ENCODE measurements at regions not wholly inside any gene's neighbourhood (a gene's known extent, or its start where the extent isn't known, plus 50 kb on each side); places are given as distances from the start of the nearest gene placed in this dataset.

GRCh38 chr15:62807539-62808130 is 234.9 kb upstream of the TPM1 start:
- no peaks in the 10 kb centered on the region for H3K9me3 ChIP-seq (ENCODE audit: control insufficient read depth in 1 of 2, low read length in 2 of 2)
- H3K27ac ChIP-seq (ENCODE audit: low read length): no peak overlapping the region
- peaks cover 7 to 10% of the 10 kb centered on the region in 2 donors for H3K36me3 ChIP-seq (ENCODE audit: control insufficient read depth in 1 of 2, insufficient read depth in 2 of 2, low read length in 2 of 2)
- no peaks in the 10 kb centered on the region for H3K4me1 ChIP-seq (ENCODE audit: control insufficient read depth in 1 of 2, insufficient read depth in 2 of 2, low read length in 2 of 2)
- H3K4me3 ChIP-seq (ENCODE audit: low read depth in 1 of 2, low read length in 2 of 2): no peak overlapping the region
- H3K27me3 ChIP-seq (ENCODE audit: low read depth, low read length): no peaks in the 10 kb centered on the region

- H3K4me1 ChIP-seq (ENCODE audit: control insufficient read depth in 1 of 2, insufficient read depth in 2 of 2, low read length in 2 of 2): no peaks in the 10 kb centered on the region
Measured at GRCh38 chr15:62809115-62809967, 233.2 kb upstream of the TPM1 start.

GRCh38 chr15:62809968-62810260 is 232.6 kb upstream of the TPM1 start:
- no peaks in the 10 kb centered on the region for H3K9me3 ChIP-seq (ENCODE audit: control insufficient read depth in 1 of 2, low read length in 2 of 2)
- peaks cover 7 to 10% of the 10 kb centered on the region in 2 donors for H3K36me3 ChIP-seq (ENCODE audit: control insufficient read depth in 1 of 2, insufficient read depth in 2 of 2, low read length in 2 of 2)
- H3K4me1 ChIP-seq (ENCODE audit: control insufficient read depth in 1 of 2, insufficient read depth in 2 of 2, low read length in 2 of 2): no peaks in the 10 kb centered on the region
- no peak overlapping the region for H3K4me3 ChIP-seq (ENCODE audit: low read depth in 1 of 2, low read length in 2 of 2)
- no peak overlapping the region for H3K27ac ChIP-seq (ENCODE audit: low read length)
- H3K27me3 ChIP-seq (ENCODE audit: low read depth, low read length): no peaks in the 10 kb centered on the region

More at GRCh38 chr15:62809115-62809967, 233.2 kb upstream of the TPM1 start:
- no peak overlapping the region for H3K27ac ChIP-seq (ENCODE audit: low read length)
- no peaks in the 10 kb centered on the region for H3K9me3 ChIP-seq (ENCODE audit: control insufficient read depth in 1 of 2, low read length in 2 of 2)
- H3K27me3 ChIP-seq (ENCODE audit: low read depth, low read length): no peaks in the 10 kb centered on the region
- H3K4me3 ChIP-seq (ENCODE audit: low read depth in 1 of 2, low read length in 2 of 2): no peak overlapping the region
- H3K36me3 ChIP-seq (ENCODE audit: control insufficient read depth in 1 of 2, insufficient read depth in 2 of 2, low read length in 2 of 2): peaks cover 7 to 10% of the 10 kb centered on the region in 2 donors

DNA sequence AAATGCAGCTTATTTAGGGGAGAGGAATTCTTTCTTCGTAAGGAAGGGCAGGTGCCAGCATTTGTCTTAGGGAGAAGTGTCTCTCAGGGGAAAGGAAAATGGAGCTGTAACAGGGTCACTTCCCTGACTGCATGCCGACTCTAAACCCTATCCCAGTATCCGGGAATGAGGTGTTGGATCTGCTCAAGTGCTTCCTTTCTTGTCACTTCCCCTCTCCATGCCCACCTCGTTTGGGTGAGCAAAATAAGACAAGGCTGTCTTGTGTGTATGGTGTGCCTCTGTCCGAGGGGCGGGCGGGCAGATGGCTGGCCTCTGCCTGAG is 230.1 kb upstream of the TPM1 start:
- H3K36me3 ChIP-seq (ENCODE audit: control insufficient read depth in 1 of 2, insufficient read depth in 2 of 2, low read length in 2 of 2): peaks cover 3 to 10% of the 10 kb centered on the region in 2 donors
- no peak overlapping the region for H3K27ac ChIP-seq (ENCODE audit: low read length)
- no peaks in the 10 kb centered on the region for H3K4me1 ChIP-seq (ENCODE audit: control insufficient read depth in 1 of 2, insufficient read depth in 2 of 2, low read length in 2 of 2)
- H3K4me3 ChIP-seq (ENCODE audit: low read depth in 1 of 2, low read length in 2 of 2): no peak overlapping the region
- H3K9me3 ChIP-seq (ENCODE audit: control insufficient read depth in 1 of 2, low read length in 2 of 2): no peaks in the 10 kb centered on the region
- H3K27me3 ChIP-seq (ENCODE audit: low read depth, low read length): no peaks in the 10 kb centered on the region

DNA sequence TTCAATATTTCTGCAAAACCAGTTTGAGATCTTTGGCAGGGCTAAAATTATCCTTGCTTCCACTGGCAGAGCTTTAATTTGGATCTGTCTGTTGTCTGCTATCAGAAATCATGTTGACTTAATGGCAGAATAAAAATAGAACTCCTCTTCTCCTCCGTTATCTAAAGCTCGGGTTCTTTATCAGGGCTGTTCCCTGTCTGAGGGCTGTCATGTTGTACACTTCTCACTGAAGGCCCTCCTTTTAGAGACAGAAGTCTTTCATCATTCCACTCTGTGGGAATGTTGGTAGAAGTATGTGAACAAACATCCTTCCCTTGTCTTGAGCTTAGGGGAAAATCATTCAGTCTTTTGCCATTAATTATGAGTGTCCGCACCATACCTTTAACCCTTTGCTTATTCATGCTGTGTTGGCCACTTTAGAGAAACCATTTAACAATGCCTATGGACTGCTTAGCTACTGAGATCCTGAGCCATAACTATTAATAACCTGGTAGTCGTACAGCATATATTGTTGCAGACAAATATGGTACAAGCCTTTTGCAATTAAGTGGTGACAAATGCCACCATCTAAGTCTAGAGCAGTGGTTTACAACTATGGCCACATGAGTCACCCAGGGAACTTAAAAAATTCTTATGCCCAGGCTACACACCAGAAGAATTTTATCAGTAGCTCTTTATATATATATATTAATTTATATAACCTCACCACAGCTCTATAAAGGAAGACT is 226.0 kb upstream of the TPM1 start:
- no peak overlapping the region for H3K27ac ChIP-seq (ENCODE audit: low read length)

DNA sequence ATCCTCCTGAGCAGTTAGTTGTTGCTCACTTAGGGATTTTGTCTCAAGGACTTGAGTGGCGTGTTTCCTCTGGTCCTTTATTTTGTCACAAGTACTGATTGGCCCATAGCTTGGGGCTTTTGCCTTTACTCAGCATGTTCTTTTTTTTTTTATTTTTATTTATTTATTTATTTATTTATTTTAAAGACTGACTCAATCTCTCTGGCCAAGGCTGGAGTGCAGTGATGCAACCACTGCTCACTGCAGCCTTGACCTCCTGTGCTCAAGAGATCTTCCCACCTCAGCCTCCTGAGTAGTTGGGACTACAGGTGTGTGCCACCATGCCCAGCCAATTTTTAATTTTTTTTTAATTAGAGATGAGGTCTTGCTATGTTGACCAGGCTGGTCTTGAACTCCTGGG is 223.9 kb upstream of the TPM1 start:
- Histone ChIP-seq H3K4me1 (ENCODE audit: control insufficient read depth in 1 of 2, insufficient read depth in 2 of 2, low read length in 2 of 2) (peaks cover 0 to 3% of the 10 kb centered on the region in 2 donors), H3K36me3 (ENCODE audit: control insufficient read depth in 1 of 2, insufficient read depth in 2 of 2, low read length in 2 of 2) (no peaks in the 10 kb centered on the region), H3K9me3 (ENCODE audit: control insufficient read depth in 1 of 2, low read length in 2 of 2) (no peaks in the 10 kb centered on the region), H3K27ac (ENCODE audit: low read length) (no peak overlapping the region), H3K27me3 (ENCODE audit: low read depth, low read length) (no peaks in the 10 kb centered on the region), H3K4me3 (ENCODE audit: low read depth in 1 of 2, low read length in 2 of 2) (no peak overlapping the region)

More for the DNA sequence above, 226.0 kb upstream of the TPM1 start:
- H3K27me3 ChIP-seq (ENCODE audit: low read depth, low read length): no peaks in the 10 kb centered on the region
- peaks cover 0 to 3% of the 10 kb centered on the region in 2 donors for H3K4me1 ChIP-seq (ENCODE audit: control insufficient read depth in 1 of 2, insufficient read depth in 2 of 2, low read length in 2 of 2)
- H3K36me3 ChIP-seq (ENCODE audit: control insufficient read depth in 1 of 2, insufficient read depth in 2 of 2, low read length in 2 of 2): no peaks in the 10 kb centered on the region
- no peak overlapping the region for H3K4me3 ChIP-seq (ENCODE audit: low read depth in 1 of 2, low read length in 2 of 2)
- no peaks in the 10 kb centered on the region for H3K9me3 ChIP-seq (ENCODE audit: control insufficient read depth in 1 of 2, low read length in 2 of 2)

- H3K4me3 ChIP-seq (ENCODE audit: low read depth in 1 of 2, low read length in 2 of 2): no peak overlapping the region
- H3K36me3 ChIP-seq (ENCODE audit: control insufficient read depth in 1 of 2, insufficient read depth in 2 of 2, low read length in 2 of 2): no peaks in the 10 kb centered on the region
- peak overlapping the region; percentile 76 for H3K27ac ChIP-seq (ENCODE audit: low read length)
Measured at GRCh38 chr15:62821384-62822131, 221.0 kb upstream of the TPM1 start.

GRCh38 chr15:62822228-62822627 is 220.3 kb upstream of the TPM1 start:
- H3K27ac ChIP-seq (ENCODE audit: low read length): peak overlapping the region; percentile 76

More at GRCh38 chr15:62821384-62822131, 221.0 kb upstream of the TPM1 start:
- Histone ChIP-seq H3K9me3 (ENCODE audit: control insufficient read depth in 1 of 2, low read length in 2 of 2) (no peaks in the 10 kb centered on the region), H3K4me1 (ENCODE audit: control insufficient read depth in 1 of 2, insufficient read depth in 2 of 2, low read length in 2 of 2) (peaks cover 0 to 3% of the 10 kb centered on the region in 2 donors), H3K27me3 (ENCODE audit: low read depth, low read length) (no peaks in the 10 kb centered on the region)

DNA sequence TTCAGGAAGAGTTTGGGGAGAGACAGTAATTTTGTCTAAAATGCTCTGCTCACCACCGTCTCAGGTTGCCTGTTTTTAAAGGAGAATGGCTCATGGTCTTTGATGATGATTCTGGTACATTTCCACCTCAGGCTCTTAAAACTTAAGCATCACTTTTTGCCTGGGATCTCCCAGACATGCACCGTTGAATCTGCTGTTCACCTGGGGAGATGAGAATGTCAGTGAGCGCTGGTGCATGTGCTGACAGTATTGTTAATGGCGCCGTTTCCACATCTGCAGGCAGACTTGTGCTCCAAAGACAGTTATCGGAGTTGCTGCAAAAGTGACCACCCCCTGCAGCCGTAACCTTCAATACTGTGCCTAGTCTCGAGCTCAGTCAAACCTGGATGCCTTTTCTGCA is 219.0 kb upstream of the TPM1 start:
- Histone ChIP-seq H3K36me3 (ENCODE audit: control insufficient read depth in 1 of 2, insufficient read depth in 2 of 2, low read length in 2 of 2) (no peaks in the 10 kb centered on the region), H3K4me3 (ENCODE audit: low read depth in 1 of 2, low read length in 2 of 2) (no peak overlapping the region), H3K9me3 (ENCODE audit: control insufficient read depth in 1 of 2, low read length in 2 of 2) (no peaks in the 10 kb centered on the region), H3K27me3 (ENCODE audit: low read depth, low read length) (no peaks in the 10 kb centered on the region), H3K4me1 (ENCODE audit: control insufficient read depth in 1 of 2, insufficient read depth in 2 of 2, low read length in 2 of 2) (peaks cover 2 to 3% of the 10 kb centered on the region in 2 donors), H3K27ac (ENCODE audit: low read length) (no peak overlapping the region)

More at GRCh38 chr15:62822228-62822627, 220.3 kb upstream of the TPM1 start:
- Histone ChIP-seq H3K4me3 (ENCODE audit: low read depth in 1 of 2, low read length in 2 of 2) (no peak overlapping the region), H3K36me3 (ENCODE audit: control insufficient read depth in 1 of 2, insufficient read depth in 2 of 2, low read length in 2 of 2) (no peaks in the 10 kb centered on the region), H3K4me1 (ENCODE audit: control insufficient read depth in 1 of 2, insufficient read depth in 2 of 2, low read length in 2 of 2) (peaks cover 0 to 3% of the 10 kb centered on the region in 2 donors), H3K9me3 (ENCODE audit: control insufficient read depth in 1 of 2, low read length in 2 of 2) (no peaks in the 10 kb centered on the region), H3K27me3 (ENCODE audit: low read depth, low read length) (no peaks in the 10 kb centered on the region)

DNA sequence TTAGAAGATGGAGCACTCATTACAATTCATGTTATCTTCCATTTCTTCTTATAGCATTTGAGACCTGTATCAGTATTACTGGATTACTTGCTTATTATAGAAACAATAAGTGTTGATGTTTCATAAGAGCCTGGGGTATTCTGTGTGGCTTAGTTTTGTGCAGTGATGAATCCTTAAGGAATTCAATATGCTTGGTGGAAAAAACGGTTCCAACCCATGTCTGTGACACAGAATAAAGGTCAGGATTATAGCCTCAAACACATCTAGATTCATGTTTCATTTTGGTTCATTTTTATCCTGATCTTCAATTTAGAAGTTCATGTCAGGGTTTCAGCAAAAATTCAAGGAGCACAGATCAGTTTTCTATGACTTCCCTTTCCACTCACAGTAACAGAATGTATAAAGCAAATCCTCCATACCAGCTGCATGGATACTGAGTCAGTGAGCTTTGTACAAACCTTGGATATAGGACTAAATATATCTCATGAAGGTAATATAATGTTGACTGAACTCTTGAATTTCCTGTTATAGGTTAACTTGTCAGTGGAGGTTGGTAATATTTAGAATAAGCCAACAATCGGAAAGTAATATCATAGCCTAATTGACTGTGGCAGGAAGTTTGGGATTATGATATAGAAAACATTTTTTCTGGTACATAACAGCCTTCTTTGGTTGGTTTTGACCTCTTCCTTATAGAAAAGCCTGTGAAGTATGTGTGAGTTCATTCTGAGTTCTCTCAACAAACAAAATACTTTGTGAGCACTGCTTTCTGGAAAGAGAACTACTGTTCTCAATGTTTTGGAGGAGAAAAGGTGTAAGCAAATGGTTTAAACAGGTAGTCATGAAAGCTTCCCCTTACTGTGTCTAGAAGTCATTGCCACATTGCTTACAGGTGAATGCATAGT is 218.2 kb upstream of the TPM1 start:
- Histone ChIP-seq H3K27me3 (ENCODE audit: low read depth, low read length) (no peaks in the 10 kb centered on the region), H3K9me3 (ENCODE audit: control insufficient read depth in 1 of 2, low read length in 2 of 2) (no peaks in the 10 kb centered on the region), H3K4me3 (ENCODE audit: low read depth in 1 of 2, low read length in 2 of 2) (no peak overlapping the region), H3K27ac (ENCODE audit: low read length) (no peak overlapping the region), H3K4me1 (ENCODE audit: control insufficient read depth in 1 of 2, insufficient read depth in 2 of 2, low read length in 2 of 2) (peaks cover 3% of the 10 kb centered on the region in 2 donors), H3K36me3 (ENCODE audit: control insufficient read depth in 1 of 2, insufficient read depth in 2 of 2, low read length in 2 of 2) (no peaks in the 10 kb centered on the region)

All from muscle layer of duodenum (tissue), 2 donors.